HepG2 (cell line): ENCODE measurements at regions not wholly inside any gene's neighbourhood (a gene's known extent, or its start where the extent isn't known, plus 50 kb on each side); places are given as distances from the start of the nearest gene placed in this dataset.

Experiments
- ARNT2 ChIP-seq: sonication (generic); formaldehyde crosslinking; IDR thresholded peaks from 2 replicates; pipeline ENCODE4 v1.8.0; 2022; ENCODE audit warnings: mild to moderate bottlenecking, low read depth, missing genetic modification reagents, moderate library complexity
- CBX2 ChIP-seq, 2 experiments: fragments of 200-600 bp in 1 of 2; sonication (generic); formaldehyde crosslinking in 1 of 2; IDR thresholded peaks; 2 replicates each; pipeline versions ENCODE4 v1.7.0 to v1.8.1; 2018 to 2022; ENCODE audit warnings: low read depth in 2 of 2, low read length in 1 of 2, mild to moderate bottlenecking in 1 of 2, missing genetic modification reagents in 1 of 2
- KDM5B ChIP-seq: sonication (generic); formaldehyde crosslinking; IDR thresholded peaks from 2 replicates; pipeline ENCODE4 v1.4.0; 2020; ENCODE audit warnings: missing genetic modification reagents, mild to moderate bottlenecking, borderline replicate concordance
- KLF13 ChIP-seq: sonication (generic); formaldehyde crosslinking; IDR thresholded peaks from 2 replicates; pipeline ENCODE4 v1.4.0; 2020; ENCODE audit warnings: mild to moderate bottlenecking, missing genetic modification reagents
- KLF15 ChIP-seq: sonication (generic); formaldehyde crosslinking; IDR thresholded peaks from 2 replicates; pipeline ENCODE4 v1.8.1; 2023; ENCODE audit warnings: borderline replicate concordance, mild to moderate bottlenecking, inconsistent platforms, missing genetic modification reagents, mixed read lengths
- MAFG ChIP-seq: sonication (generic); formaldehyde crosslinking; IDR thresholded peaks from 2 replicates; pipeline ENCODE4 v1.5.1; 2020; ENCODE audit warnings: mild to moderate bottlenecking, missing genetic modification reagents
- MLXIP ChIP-seq: sonication (generic); formaldehyde crosslinking; IDR thresholded peaks from 2 replicates; pipeline ENCODE4 v1.9.0; 2021; ENCODE audit warnings: missing genetic modification reagents, borderline replicate concordance
- MXI1 ChIP-seq: IDR thresholded peaks from 3 replicates; pipeline ENCODE4 v1.6.1; 2012; ENCODE audit warnings: low read depth, low read length, inconsistent platforms, borderline replicate concordance
- NFKB2 ChIP-seq: sonication (generic); formaldehyde crosslinking; IDR thresholded peaks from 2 replicates; pipeline ENCODE4 v1.4.0; 2020; ENCODE audit warnings: missing genetic modification reagents, borderline replicate concordance
- PITX1 ChIP-seq: sonication (generic); formaldehyde crosslinking; IDR thresholded peaks from 2 replicates; pipeline ENCODE4 v1.5.1; 2020; ENCODE audit warnings: mild to moderate bottlenecking, missing genetic modification reagents
- PTBP1 ChIP-seq: fragments of 200-400 bp; formaldehyde crosslinking; IDR thresholded peaks from 2 replicates; pipeline ENCODE4 v1.6.1; 2018; ENCODE audit warnings: low read length, low read depth; ENCODE audit not compliant: poor library complexity, severe bottlenecking
- RAD21 ChIP-seq: fragments of 450-650 bp; formaldehyde crosslinking; IDR thresholded peaks from 2 replicates; pipeline ENCODE4 v1.5.0; 2020; ENCODE audit warnings: mild to moderate bottlenecking
- REL ChIP-seq: sonication (generic); formaldehyde crosslinking; conservative IDR thresholded peaks from 2 replicates; pipeline ENCODE4 v1.8.0; 2022; ENCODE audit warnings: mild to moderate bottlenecking, missing genetic modification reagents, moderate library complexity
- SALL2 ChIP-seq: sonication (generic); formaldehyde crosslinking; IDR thresholded peaks from 2 replicates; pipeline ENCODE4 v1.8.1; 2023; ENCODE audit warnings: mild to moderate bottlenecking, missing genetic modification reagents, inconsistent platforms
- TBP ChIP-seq: sonication (generic); formaldehyde crosslinking; IDR thresholded peaks from 2 replicates; pipeline ENCODE4 v1.5.0; 2020; ENCODE audit warnings: missing genetic modification reagents
- TFDP2 ChIP-seq: sonication (generic); formaldehyde crosslinking; IDR thresholded peaks from 2 replicates; pipeline ENCODE4 v1.4.0; 2020; ENCODE audit warnings: missing genetic modification reagents
- TIGD3 ChIP-seq: sonication (generic); formaldehyde crosslinking; IDR thresholded peaks from 2 replicates; pipeline ENCODE4 v1.5.1; 2020; ENCODE audit warnings: mild to moderate bottlenecking, missing genetic modification reagents, borderline replicate concordance
- ZBTB14 ChIP-seq: sonication (generic); formaldehyde crosslinking; IDR thresholded peaks from 2 replicates; pipeline ENCODE4 v1.4.0; 2020; ENCODE audit warnings: missing genetic modification reagents
- ZBTB26 ChIP-seq: IDR thresholded peaks from 2 replicates; pipeline ENCODE4 v1.6.1; 2016; ENCODE audit warnings: missing compliant biosample characterization, missing genetic modification reagents, borderline replicate concordance
- ZFP1 ChIP-seq: IDR thresholded peaks from 2 replicates; pipeline ENCODE4 v1.6.1; 2016
- ZNF17 ChIP-seq: sonication (generic); formaldehyde crosslinking; IDR thresholded peaks from 2 replicates; pipeline ENCODE4 v1.5.0; 2020; ENCODE audit warnings: mild to moderate bottlenecking, missing genetic modification reagents
- ZNF44 ChIP-seq: sonication (generic); formaldehyde crosslinking; IDR thresholded peaks from 2 replicates; pipeline ENCODE4 v1.5.1; 2020; ENCODE audit warnings: mild to moderate bottlenecking, missing genetic modification reagents
- ZNF567 ChIP-seq: sonication (generic); formaldehyde crosslinking; IDR thresholded peaks from 2 replicates; pipeline ENCODE4 v1.8.1; 2023; ENCODE audit warnings: mild to moderate bottlenecking, missing genetic modification reagents, borderline replicate concordance
- ZSCAN31 ChIP-seq: sonication (generic); formaldehyde crosslinking; IDR thresholded peaks from 2 replicates; pipeline ENCODE4 v1.5.0; 2020; ENCODE audit warnings: low read depth, mild to moderate bottlenecking, missing genetic modification reagents

- TF ChIP-seq ZBTB26 (CRISPR knock-in tag) (peak; percentile 31; the same call in 1 of the 2 replicates), MLXIP (CRISPR knock-in tag) (no peak), ZSCAN31 (CRISPR knock-in tag) (no peak), SALL2 (CRISPR knock-in tag) (no peak), KLF15 (CRISPR knock-in tag) (no peak; the same call in 1 of the 2 replicates), ZNF17 (CRISPR knock-in tag) (no peak), KLF13 (CRISPR knock-in tag) (no peak), ARNT2 (CRISPR knock-in tag) (no peak), MXI1 (no peak), REL (no peak), PTBP1 (no peak), RAD21 (no peak), ZBTB14 (CRISPR knock-in tag) (no peak), TBP (no peak), ZFP1 (CRISPR knock-in tag) (no peak), NFKB2 (no peak), CBX2 (IDR thresholded peaks at IDR 0.05; ENCODE audit: low read depth, low read length) (no peak), CBX2 (CRISPR knock-in tag; IDR thresholded peaks at IDR 0.05; ENCODE audit: low read depth) (no peak), PITX1 (0 out of 2 replicates have a peak, but pooled peaks have one; percentile 26), TFDP2 (CRISPR knock-in tag) (no peak), ZNF567 (CRISPR knock-in tag) (no peak), MAFG (no peak), TIGD3 (CRISPR knock-in tag) (no peak), ZNF44 (CRISPR knock-in tag) (no peak), KDM5B (CRISPR knock-in tag) (no peak)
Measured at GRCh38 chr3:20320489-20320888, 134.5 kb upstream of the SGO1 start (continued).
